GM12878 (cell line): ENCODE measurements at regions not wholly inside any gene's neighbourhood (a gene's known extent, or its start where the extent isn't known, plus 50 kb on each side); places are given as distances from the start of the nearest gene placed in this dataset.

ENCODE experiments used
- ATAC-seq: fragments of 200-7000 bp; cut with Tn5 transposase; 3 replicates; pipeline ENCODE4 v1.9.1; 2020; ENCODE audit warnings: mild to moderate bottlenecking, moderate library complexity
- BruUV-seq: library from RNA; stranded (reverse); fragments of 400-500 nt; replicated peaks from 2 replicates; lab custom pipeline; 2021; lab: Mats Ljungman, UMichigan
- CTCF ChIA-PET: fragments of 300-600 bp; sonication (Branson Sonifier 250); formaldehyde crosslinking; extraction: SDS; loops from one replicate; lab custom pipeline; 2021; ENCODE audit warnings: inconsistent platforms; lab: Yijun Ruan, JAX
- POLR2A ChIA-PET: fragments of 350-600 bp; formaldehyde crosslinking; extraction: SDS; loops from one replicate; lab custom pipeline; 2021; ENCODE audit warnings: inconsistent platforms; lab: Charles Lee
- RAD21 ChIA-PET: fragments of 300-600 bp; sonication (Branson Sonifier 250); formaldehyde crosslinking; loops from one replicate; lab custom pipeline; 2023; ENCODE audit warnings: antibody characterized with exemption; ENCODE audit not compliant: unreplicated experiment; lab: Charles Lee
- SMC1A ChIA-PET: fragments of 300-600 bp; sonication (Branson Sonifier 250); formaldehyde crosslinking; loops from one replicate; lab custom pipeline; 2023; ENCODE audit not compliant: unreplicated experiment, uncharacterized antibody; lab: Charles Lee
- DNase-seq: peaks from one replicate; pipeline ENCODE4 v3.0.0-alpha.2; 2011; ENCODE audit warnings: low read depth, low spot score
- FAIRE-seq: peaks from 3 replicates; lab custom pipeline; 2011; peaks lifted over from hg19 to GRCh38; lab: Jason Lieb, UNC
- H2AFZ ChIP-seq: 2 replicates; pipeline ENCODE4 v1.6.0; 2011; ENCODE audit warnings: low read depth, low read length, control low read depth; ENCODE audit not compliant: control insufficient read depth
- H3K27ac ChIP-seq: 2 replicates; pipeline ENCODE4 v1.5.1; 2011; ENCODE audit warnings: control low read depth; ENCODE audit not compliant: control insufficient read depth, insufficient read depth
- H3K27me3 ChIP-seq, 2 experiments: replicated peaks in 1 of 2; 2 replicates each; pipeline versions ENCODE4 v1.6.0 to v1.6.1; 2011; ENCODE audit warnings: low read length in 1 of 2; ENCODE audit not compliant: control insufficient read depth in 2 of 2, insufficient read depth in 2 of 2
- H3K36me3 ChIP-seq, 2 experiments: 2 replicates each; pipeline ENCODE4 v1.5.1; 2011; ENCODE audit warnings: low read length in 1 of 2; ENCODE audit not compliant: control insufficient read depth in 2 of 2, insufficient read depth in 2 of 2
- H3K4me1 ChIP-seq: 2 replicates; pipeline ENCODE4 v1.6.1; 2011; ENCODE audit warnings: mild to moderate bottlenecking, low read length, moderate library complexity, mixed read lengths; ENCODE audit not compliant: control insufficient read depth, insufficient read depth
- H3K4me2 ChIP-seq: 2 replicates; pipeline ENCODE4 v1.6.0; 2011; ENCODE audit warnings: control low read depth; ENCODE audit not compliant: control insufficient read depth, insufficient read depth
- H3K4me3 ChIP-seq: fragments of 200-600 bp; sonication (generic); 2 replicates; pipeline ENCODE4 v1.5.1; 2016
- H3K79me2 ChIP-seq: 2 replicates; pipeline ENCODE4 v1.6.0; 2011; ENCODE audit warnings: low read length; ENCODE audit not compliant: control insufficient read depth, insufficient read depth
- H3K9ac ChIP-seq: 2 replicates; pipeline ENCODE4 v1.8.0; 2011; ENCODE audit warnings: low read length, control low read depth, mixed read lengths; ENCODE audit not compliant: control insufficient read depth, insufficient read depth
- H3K9me3 ChIP-seq: replicated peaks from 3 replicates; pipeline ENCODE4 v1.5.1; 2011; ENCODE audit warnings: mild to moderate bottlenecking, low read length; ENCODE audit not compliant: control insufficient read depth, insufficient read depth
- H4K20me1 ChIP-seq: 2 replicates; pipeline ENCODE4 v1.6.0; 2011; ENCODE audit not compliant: control insufficient read depth, insufficient read depth
- ASH2L ChIP-seq: fragments of 300-600, 200-600 bp; sonication (generic); IDR thresholded peaks from 2 replicates; pipeline ENCODE4 v1.6.1; 2017; ENCODE audit warnings: low read depth, mild to moderate bottlenecking, borderline replicate concordance
- BACH1 ChIP-seq: fragments of 450-650 bp; IDR thresholded peaks from 2 replicates; pipeline ENCODE4 v1.6.1; 2017; ENCODE audit warnings: mild to moderate bottlenecking, borderline replicate concordance
- BCL11A ChIP-seq: IDR thresholded peaks from 2 replicates; pipeline ENCODE4 v1.6.1; 2011; ENCODE audit warnings: low read depth, low read length
- BHLHE40 ChIP-seq, 2 experiments: fragments of 450-650 bp in 1 of 2; IDR thresholded peaks; 2 replicates each; pipeline ENCODE4 v1.6.1; 2011 to 2017; ENCODE audit warnings: low read depth in 2 of 2, borderline replicate concordance in 1 of 2, improper control_type of control experiment in 1 of 2, low read length in 1 of 2, mild to moderate bottlenecking in 1 of 2
- CBFB ChIP-seq: IDR thresholded peaks from 2 replicates; pipeline ENCODE4 v1.6.1; 2016; ENCODE audit warnings: antibody characterized with exemption, low read depth
- CHD2 ChIP-seq: IDR thresholded peaks from 2 replicates; pipeline ENCODE4 v1.6.1; 2011; ENCODE audit warnings: low read depth, low read length, improper control_type of control experiment, borderline replicate concordance
- CREB1 ChIP-seq: IDR thresholded peaks from 2 replicates; pipeline ENCODE4 v1.6.1; 2012; ENCODE audit warnings: low read depth, mild to moderate bottlenecking, inconsistent platforms
- FOXK2 ChIP-seq: fragments of 450-650 bp; IDR thresholded peaks from 2 replicates; pipeline ENCODE4 v1.6.1; 2017; ENCODE audit warnings: mild to moderate bottlenecking, moderate library complexity
- KDM1A ChIP-seq: fragments of 200-600 bp; sonication (generic); IDR thresholded peaks from 2 replicates; pipeline ENCODE4 v1.6.1; 2016; ENCODE audit warnings: borderline replicate concordance
- LARP7 ChIP-seq: fragments of 450-650 bp; IDR thresholded peaks from 2 replicates; pipeline ENCODE4 v1.6.1; 2017; ENCODE audit warnings: mild to moderate bottlenecking
- MEF2A ChIP-seq: IDR thresholded peaks from 2 replicates; pipeline ENCODE4 v1.6.1; 2011; ENCODE audit warnings: low read depth, mild to moderate bottlenecking, low read length, moderate library complexity; ENCODE audit not compliant: insufficient read depth
- MEF2B ChIP-seq: fragments of 450-650 bp; IDR thresholded peaks from 2 replicates; pipeline ENCODE4 v1.6.1; 2018; ENCODE audit warnings: mild to moderate bottlenecking, moderate library complexity; ENCODE audit not compliant: partially characterized antibody, poor library complexity, severe bottlenecking
- MTA3 ChIP-seq: IDR thresholded peaks from 2 replicates; pipeline ENCODE4 v1.6.1; 2012; ENCODE audit warnings: low read length, inconsistent platforms, borderline replicate concordance
- NFYA ChIP-seq: IDR thresholded peaks from 2 replicates; pipeline ENCODE4 v1.6.1; 2011; ENCODE audit warnings: low read depth, mild to moderate bottlenecking, low read length, improper control_type of control experiment, borderline replicate concordance
- PAX5 ChIP-seq: IDR thresholded peaks from 2 replicates; pipeline ENCODE4 v1.6.1; 2011; ENCODE audit warnings: low read depth, low read length, borderline replicate concordance
- POLR2AphosphoS2 ChIP-seq: IDR thresholded peaks from 2 replicates; pipeline ENCODE4 v1.6.1; 2011; ENCODE audit warnings: low read depth, mild to moderate bottlenecking, low read length, improper control_type of control experiment, moderate library complexity
- SIX5 ChIP-seq: IDR thresholded peaks from 2 replicates; pipeline ENCODE4 v1.6.1; 2011; ENCODE audit warnings: mild to moderate bottlenecking, low read depth, low read length, moderate library complexity; ENCODE audit not compliant: severe bottlenecking
- SREBF2 ChIP-seq: IDR thresholded peaks from 2 replicates; pipeline ENCODE4 v1.6.1; 2012; ENCODE audit warnings: mild to moderate bottlenecking, low read length
- TAF1 ChIP-seq: IDR thresholded peaks from 2 replicates; pipeline ENCODE4 v1.6.1; 2011; ENCODE audit warnings: mild to moderate bottlenecking, low read depth, low read length, borderline replicate concordance
- ZNF384 ChIP-seq: IDR thresholded peaks from 2 replicates; pipeline ENCODE4 v1.6.1; 2012; ENCODE audit warnings: low read depth, mild to moderate bottlenecking, low read length, improper control_type of control experiment, borderline replicate concordance
- WGBS: methylation state at CpG from one replicate; pipeline ENCODE4 v1.1.6; 2016; ENCODE audit warnings: low lambda C conversion rate; ENCODE audit not compliant: insufficient replicate concordance, insufficient coverage; ENCODE audit errors: missing lambda C conversion rate; 5-methylcytosine and 5-hydroxymethylcytosine counted together
- in situ Hi-C: fragments of 300-500 bp; cut with MboI; formaldehyde crosslinking; loops from 9 replicates; pipeline ENCODE4 v1.14.3; 2018; ENCODE audit warnings: mixed read lengths
- intact Hi-C: fragments of 100-400 bp; cut with micrococcal nuclease; formaldehyde crosslinking; loops from one replicate; pipeline ENCODE4 v1.14.2; 2022; ENCODE audit not compliant: unreplicated experiment
- TF ChIP-seq, protein P1 (sequence below): IDR thresholded peaks from 2 replicates; pipeline ENCODE4 v1.6.1; 2012; ENCODE audit warnings: low read depth, low read length, improper control_type of control experiment
- TF ChIP-seq, protein P2 (sequence below): fragments of 450-650 bp; IDR thresholded peaks from 2 replicates; pipeline ENCODE4 v1.6.1; 2017; ENCODE audit warnings: antibody characterized with exemption, mild to moderate bottlenecking, moderate library complexity

DNA sequence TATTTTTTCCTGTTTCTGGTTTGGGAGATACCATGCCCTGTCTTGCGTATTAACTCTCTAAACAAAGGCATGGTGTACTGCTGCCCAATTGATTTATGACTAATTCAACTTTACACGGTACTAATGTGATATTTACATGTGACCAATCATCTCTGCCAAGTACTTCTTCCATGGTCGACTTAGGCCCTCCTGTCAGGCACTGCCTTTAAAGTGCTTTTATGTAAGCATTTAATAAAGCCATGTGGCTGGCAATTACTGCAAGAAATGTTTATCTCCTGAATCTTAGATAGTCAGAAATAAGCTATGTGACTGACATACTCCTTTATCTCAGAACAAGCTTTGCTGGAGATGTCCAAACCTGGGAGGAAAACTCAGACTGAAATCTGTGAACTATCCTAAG is 323.4 kb downstream of the BTBD3 start (continued):
- TF ChIP-seq CHD2 (no peak), ASH2L (no peak), BACH1 (no peak), MEF2A (no peak), PAX5 (no peak), CREB1 (no peak)
- TF ChIP-seq, all 136 proteins: peak for 0

DNA sequence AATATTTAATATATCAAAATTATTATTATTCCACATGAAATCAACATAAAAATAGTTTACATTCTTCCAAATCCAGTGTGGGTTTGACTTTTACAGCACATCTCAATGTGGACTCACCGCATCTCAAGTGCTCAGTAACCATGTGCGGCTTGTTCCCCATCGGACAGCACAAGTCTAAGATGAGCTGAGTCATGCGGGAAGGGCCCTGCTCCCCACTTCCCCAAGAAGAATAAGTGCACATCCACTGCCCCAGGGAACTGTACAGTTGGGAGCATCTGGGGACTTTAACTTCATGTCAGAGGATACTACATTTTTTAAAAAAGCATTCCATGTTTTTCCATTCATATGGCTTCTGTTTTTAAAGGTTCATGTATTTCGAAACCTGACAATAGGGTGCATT is 325.6 kb downstream of the BTBD3 start:
- Histone ChIP-seq H3K36me3 (no peaks in the 10 kb centered on the region), H3K9ac (no peak overlapping the region), H3K9me3 (no peaks in the 10 kb centered on the region), H3K27me3 (no peaks in the 10 kb centered on the region), H3K4me2 (no peak overlapping the region), H3K79me2 (no peaks in the 10 kb centered on the region), H3K4me3 (no peak overlapping the region), H3K4me1 (no peaks in the 10 kb centered on the region), H4K20me1 (no peaks in the 10 kb centered on the region), H3K27ac (no peak overlapping the region), H2AFZ (no peak overlapping the region)
- ChIA-PET CTCF (no interaction called here), POLR2A (no interaction called here), SMC1A (no interaction called here), RAD21 (no interaction called here)
- in situ Hi-C loops: no loop called here
- intact Hi-C loops: no loop called here
- no peak for ATAC-seq
- no TSS peak for BruUV-seq
- no peak for DNase-seq
- WGBS: 60% methylated on average over 5 of the region's 5 CpGs
- TF ChIP-seq NFYA (no peak), PAX5 (no peak), SREBF2 (no peak), TAF1 (no peak), FOXK2 (no peak), BHLHE40 (IDR thresholded peaks at IDR 0.05; ENCODE audit: borderline replicate concordance in 1 of 2, low read depth in 2 of 2, low read length in 1 of 2) (no peak), BCL11A (no peak), MTA3 (no peak), ZNF384 (no peak), KDM1A (no peak), CBFB (no peak), MEF2B (no peak), POLR2AphosphoS2 (no peak), LARP7 (no peak), SIX5 (no peak)
- TF ChIP-seq, protein P1, sequence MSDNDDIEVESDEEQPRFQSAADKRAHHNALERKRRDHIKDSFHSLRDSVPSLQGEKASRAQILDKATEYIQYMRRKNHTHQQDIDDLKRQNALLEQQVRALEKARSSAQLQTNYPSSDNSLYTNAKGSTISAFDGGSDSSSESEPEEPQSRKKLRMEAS: no peak
- TF ChIP-seq, protein P2, sequence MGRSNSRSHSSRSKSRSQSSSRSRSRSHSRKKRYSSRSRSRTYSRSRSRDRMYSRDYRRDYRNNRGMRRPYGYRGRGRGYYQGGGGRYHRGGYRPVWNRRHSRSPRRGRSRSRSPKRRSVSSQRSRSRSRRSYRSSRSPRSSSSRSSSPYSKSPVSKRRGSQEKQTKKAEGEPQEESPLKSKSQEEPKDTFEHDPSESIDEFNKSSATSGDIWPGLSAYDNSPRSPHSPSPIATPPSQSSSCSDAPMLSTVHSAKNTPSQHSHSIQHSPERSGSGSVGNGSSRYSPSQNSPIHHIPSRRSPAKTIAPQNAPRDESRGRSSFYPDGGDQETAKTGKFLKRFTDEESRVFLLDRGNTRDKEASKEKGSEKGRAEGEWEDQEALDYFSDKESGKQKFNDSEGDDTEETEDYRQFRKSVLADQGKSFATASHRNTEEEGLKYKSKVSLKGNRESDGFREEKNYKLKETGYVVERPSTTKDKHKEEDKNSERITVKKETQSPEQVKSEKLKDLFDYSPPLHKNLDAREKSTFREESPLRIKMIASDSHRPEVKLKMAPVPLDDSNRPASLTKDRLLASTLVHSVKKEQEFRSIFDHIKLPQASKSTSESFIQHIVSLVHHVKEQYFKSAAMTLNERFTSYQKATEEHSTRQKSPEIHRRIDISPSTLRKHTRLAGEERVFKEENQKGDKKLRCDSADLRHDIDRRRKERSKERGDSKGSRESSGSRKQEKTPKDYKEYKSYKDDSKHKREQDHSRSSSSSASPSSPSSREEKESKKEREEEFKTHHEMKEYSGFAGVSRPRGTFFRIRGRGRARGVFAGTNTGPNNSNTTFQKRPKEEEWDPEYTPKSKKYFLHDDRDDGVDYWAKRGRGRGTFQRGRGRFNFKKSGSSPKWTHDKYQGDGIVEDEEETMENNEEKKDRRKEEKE: no peak
- FAIRE-seq: no peak
